GM12878 (cell line): ENCODE measurements at regions not wholly inside any gene's neighbourhood (a gene's known extent, or its start where the extent isn't known, plus 50 kb on each side); places are given as distances from the start of the nearest gene placed in this dataset.
A peak's percentile ranks its signal among the peaks of the same experiment; 100 is the strongest.

ENCODE experiments used
- ATAC-seq: fragments of 200-7000 bp; cut with Tn5 transposase; 3 replicates; pipeline ENCODE4 v1.9.1; 2020; ENCODE audit warnings: mild to moderate bottlenecking, moderate library complexity
- BruUV-seq: library from RNA; stranded (reverse); fragments of 400-500 nt; replicated peaks from 2 replicates; lab custom pipeline; 2021; lab: Mats Ljungman, UMichigan
- CTCF ChIA-PET: fragments of 300-600 bp; sonication (Branson Sonifier 250); formaldehyde crosslinking; extraction: SDS; loops from one replicate; lab custom pipeline; 2021; ENCODE audit warnings: inconsistent platforms; lab: Yijun Ruan, JAX
- POLR2A ChIA-PET: fragments of 350-600 bp; formaldehyde crosslinking; extraction: SDS; loops from one replicate; lab custom pipeline; 2021; ENCODE audit warnings: inconsistent platforms; lab: Charles Lee
- RAD21 ChIA-PET: fragments of 300-600 bp; sonication (Branson Sonifier 250); formaldehyde crosslinking; loops from one replicate; lab custom pipeline; 2023; ENCODE audit warnings: antibody characterized with exemption; ENCODE audit not compliant: unreplicated experiment; lab: Charles Lee
- SMC1A ChIA-PET: fragments of 300-600 bp; sonication (Branson Sonifier 250); formaldehyde crosslinking; loops from one replicate; lab custom pipeline; 2023; ENCODE audit not compliant: unreplicated experiment, uncharacterized antibody; lab: Charles Lee
- DNase-seq: peaks from one replicate; pipeline ENCODE4 v3.0.0-alpha.2; 2011; ENCODE audit warnings: low read depth, low spot score
- FAIRE-seq: peaks from 3 replicates; lab custom pipeline; 2011; peaks lifted over from hg19 to GRCh38; lab: Jason Lieb, UNC
- H2AFZ ChIP-seq: 2 replicates; pipeline ENCODE4 v1.6.0; 2011; ENCODE audit warnings: low read depth, low read length, control low read depth; ENCODE audit not compliant: control insufficient read depth
- H3K27ac ChIP-seq: 2 replicates; pipeline ENCODE4 v1.5.1; 2011; ENCODE audit warnings: control low read depth; ENCODE audit not compliant: control insufficient read depth, insufficient read depth
- H3K27me3 ChIP-seq, 2 experiments: replicated peaks in 1 of 2; 2 replicates each; pipeline versions ENCODE4 v1.6.0 to v1.6.1; 2011; ENCODE audit warnings: low read length in 1 of 2; ENCODE audit not compliant: control insufficient read depth in 2 of 2, insufficient read depth in 2 of 2
- H3K36me3 ChIP-seq, 2 experiments: 2 replicates each; pipeline ENCODE4 v1.5.1; 2011; ENCODE audit warnings: low read length in 1 of 2; ENCODE audit not compliant: control insufficient read depth in 2 of 2, insufficient read depth in 2 of 2
- H3K4me1 ChIP-seq: 2 replicates; pipeline ENCODE4 v1.6.1; 2011; ENCODE audit warnings: mild to moderate bottlenecking, low read length, moderate library complexity, mixed read lengths; ENCODE audit not compliant: control insufficient read depth, insufficient read depth
- H3K4me2 ChIP-seq: 2 replicates; pipeline ENCODE4 v1.6.0; 2011; ENCODE audit warnings: control low read depth; ENCODE audit not compliant: control insufficient read depth, insufficient read depth
- H3K4me3 ChIP-seq: fragments of 200-600 bp; sonication (generic); 2 replicates; pipeline ENCODE4 v1.5.1; 2016
- H3K79me2 ChIP-seq: 2 replicates; pipeline ENCODE4 v1.6.0; 2011; ENCODE audit warnings: low read length; ENCODE audit not compliant: control insufficient read depth, insufficient read depth
- H3K9ac ChIP-seq: 2 replicates; pipeline ENCODE4 v1.8.0; 2011; ENCODE audit warnings: low read length, control low read depth, mixed read lengths; ENCODE audit not compliant: control insufficient read depth, insufficient read depth
- H3K9me3 ChIP-seq: replicated peaks from 3 replicates; pipeline ENCODE4 v1.5.1; 2011; ENCODE audit warnings: mild to moderate bottlenecking, low read length; ENCODE audit not compliant: control insufficient read depth, insufficient read depth
- H4K20me1 ChIP-seq: 2 replicates; pipeline ENCODE4 v1.6.0; 2011; ENCODE audit not compliant: control insufficient read depth, insufficient read depth
- ESRRA ChIP-seq: IDR thresholded peaks from 2 replicates; pipeline ENCODE4 v1.6.1; 2012; ENCODE audit warnings: mild to moderate bottlenecking, low read length, improper control_type of control experiment
- HDAC2 ChIP-seq: fragments of 200-600 bp; sonication (generic); IDR thresholded peaks from 2 replicates; pipeline ENCODE4 v1.6.1; 2017
- MYB ChIP-seq: fragments of 150-350 bp; IDR thresholded peaks from 2 replicates; pipeline ENCODE4 v1.6.1; 2014; ENCODE audit warnings: mild to moderate bottlenecking, low read depth, low read length, borderline replicate concordance
- NBN ChIP-seq: fragments of 450-650 bp; IDR thresholded peaks from 2 replicates; pipeline ENCODE4 v1.6.1; 2016
- NFXL1 ChIP-seq: fragments of 450-650 bp; IDR thresholded peaks from 2 replicates; pipeline ENCODE4 v1.6.1; 2017; ENCODE audit warnings: antibody characterized with exemption, mild to moderate bottlenecking, borderline replicate concordance
- NR2C2 ChIP-seq: IDR thresholded peaks from 2 replicates; pipeline ENCODE4 v1.6.1; 2011; ENCODE audit warnings: borderline replicate concordance, low read depth; ENCODE audit not compliant: control insufficient read depth, insufficient read length
- NR2F1 ChIP-seq: fragments of 450-650 bp; conservative IDR thresholded peaks from 2 replicates; pipeline ENCODE4 v1.6.1; 2017; ENCODE audit warnings: mild to moderate bottlenecking
- POU2F2 ChIP-seq: IDR thresholded peaks from 3 replicates; pipeline ENCODE4 v1.6.1; 2011; ENCODE audit warnings: low read depth, mild to moderate bottlenecking, low read length, borderline replicate concordance
- SMAD5 ChIP-seq: IDR thresholded peaks from 2 replicates; pipeline ENCODE4 v1.6.1; 2016; ENCODE audit warnings: antibody characterized with exemption, low read depth
- SPI1 ChIP-seq: IDR thresholded peaks from 2 replicates; pipeline ENCODE4 v1.6.1; 2011; ENCODE audit warnings: low read depth, mild to moderate bottlenecking, low read length, moderate library complexity, borderline replicate concordance; ENCODE audit not compliant: insufficient read depth
- ZNF217 ChIP-seq: fragments of 450-650 bp; IDR thresholded peaks from 2 replicates; pipeline ENCODE4 v1.6.1; 2017; ENCODE audit warnings: antibody characterized with exemption, mild to moderate bottlenecking
- WGBS: methylation state at CpG from one replicate; pipeline ENCODE4 v1.1.6; 2016; ENCODE audit warnings: low lambda C conversion rate; ENCODE audit not compliant: insufficient replicate concordance, insufficient coverage; ENCODE audit errors: missing lambda C conversion rate; 5-methylcytosine and 5-hydroxymethylcytosine counted together
- in situ Hi-C: fragments of 300-500 bp; cut with MboI; formaldehyde crosslinking; loops from 9 replicates; pipeline ENCODE4 v1.14.3; 2018; ENCODE audit warnings: mixed read lengths
- intact Hi-C: fragments of 100-400 bp; cut with micrococcal nuclease; formaldehyde crosslinking; loops from one replicate; pipeline ENCODE4 v1.14.2; 2022; ENCODE audit not compliant: unreplicated experiment
- TF ChIP-seq, protein P1 (sequence below): IDR thresholded peaks from 2 replicates; pipeline ENCODE4 v1.6.1; 2011; ENCODE audit warnings: borderline replicate concordance, low read depth, mild to moderate bottlenecking, moderate library complexity, low read length; ENCODE audit not compliant: insufficient read depth, poor library complexity, severe bottlenecking

GRCh38 chr4:78693777-78694456 is 82.2 kb upstream of the BMP2K start:
- Histone ChIP-seq H3K36me3 (no peaks in the 10 kb centered on the region), H2AFZ (no peak overlapping the region), H3K9ac (no peak overlapping the region), H3K4me2 (no peak overlapping the region), H3K79me2 (no peaks in the 10 kb centered on the region), H3K4me1 (0 out of 2 replicates have a peak, but pooled peaks cover 5% of the 10 kb centered on the region), H3K4me3 (no peak overlapping the region), H3K9me3 (no peaks in the 10 kb centered on the region), H3K27ac (no peak overlapping the region), H3K27me3 (no peaks in the 10 kb centered on the region), H4K20me1 (no peaks in the 10 kb centered on the region)
- intact Hi-C loops (no loop called here), in situ Hi-C loops (no loop called here)
- CTCF ChIA-PET: interaction anchor here (0.8 to 2.1 kb wide), 3 partner anchors 11 to 81 kb away, joined by 3 to 6 read pairs (median 3); no protein-coding TSS in a partner anchor
- no peak for ATAC-seq
- TF ChIP-seq, protein P1, sequence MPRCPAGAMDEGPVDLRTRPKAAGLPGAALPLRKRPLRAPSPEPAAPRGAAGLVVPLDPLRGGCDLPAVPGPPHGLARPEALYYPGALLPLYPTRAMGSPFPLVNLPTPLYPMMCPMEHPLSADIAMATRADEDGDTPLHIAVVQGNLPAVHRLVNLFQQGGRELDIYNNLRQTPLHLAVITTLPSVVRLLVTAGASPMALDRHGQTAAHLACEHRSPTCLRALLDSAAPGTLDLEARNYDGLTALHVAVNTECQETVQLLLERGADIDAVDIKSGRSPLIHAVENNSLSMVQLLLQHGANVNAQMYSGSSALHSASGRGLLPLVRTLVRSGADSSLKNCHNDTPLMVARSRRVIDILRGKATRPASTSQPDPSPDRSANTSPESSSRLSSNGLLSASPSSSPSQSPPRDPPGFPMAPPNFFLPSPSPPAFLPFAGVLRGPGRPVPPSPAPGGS: peak; percentile 29
- no peak for TF ChIP-seq MYB
- POLR2A ChIA-PET: interaction anchor here (0.6 kb wide), 1 partner anchor 76 kb away, joined by 7 read pairs; no protein-coding TSS in a partner anchor
- SMC1A ChIA-PET: interaction anchor here (1.3 to 2.1 kb wide), 2 partner anchors 11 to 16 kb away, joined by 4 to 12 read pairs; no protein-coding TSS in a partner anchor
- no TSS peak for BruUV-seq
- no peak for DNase-seq
- FAIRE-seq: no peak
- RAD21 ChIA-PET: no interaction called here
- 73% methylated on average over 2 of the region's 2 CpGs for WGBS

DNA sequence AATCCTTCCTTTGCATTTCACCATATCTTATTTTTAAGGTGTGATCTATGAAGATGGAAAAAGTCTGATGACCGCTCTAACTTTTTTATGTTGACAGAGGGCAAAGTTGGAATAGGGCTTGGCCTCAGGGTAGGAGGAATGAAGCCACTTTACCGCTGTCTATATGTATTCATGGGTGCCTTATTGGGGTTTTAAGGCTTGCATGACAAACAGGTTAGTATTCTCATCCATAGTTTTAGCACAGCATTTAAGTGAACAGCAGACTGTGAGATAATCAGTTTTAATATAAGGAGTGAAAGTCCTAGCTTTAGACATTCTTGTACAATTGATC is 81.7 kb upstream of the BMP2K start:
- Histone ChIP-seq H3K4me3 (no peak overlapping the region), H3K27me3 (no peaks in the 10 kb centered on the region), H3K79me2 (no peaks in the 10 kb centered on the region), H3K4me2 (no peak overlapping the region), H3K9me3 (no peaks in the 10 kb centered on the region), H4K20me1 (no peaks in the 10 kb centered on the region), H3K9ac (no peak overlapping the region), H3K27ac (no peak overlapping the region), H3K36me3 (no peaks in the 10 kb centered on the region), H3K4me1 (0 out of 2 replicates have a peak, but pooled peaks cover 5% of the 10 kb centered on the region), H2AFZ (no peak overlapping the region)
- intact Hi-C loops (no loop called here), in situ Hi-C loops (no loop called here)
- SMC1A ChIA-PET: interaction anchor here (1.3 to 2.1 kb wide), 5 partner anchors 8 to 17 kb away, joined by 4 to 12 read pairs (median 6); no protein-coding TSS in a partner anchor
- ATAC-seq (no peak), FAIRE-seq (no peak), DNase-seq (no peak)
- RAD21 ChIA-PET: interaction anchor here (0.6 kb wide), 1 partner anchor 33 kb away, joined by 4 read pairs; no protein-coding TSS in a partner anchor
- POLR2A ChIA-PET: interaction anchor here (0.6 kb wide), 1 partner anchor 75 kb away, joined by 7 read pairs; no protein-coding TSS in a partner anchor
- no peak for TF ChIP-seq NBN
- TF ChIP-seq SPI1: no peak
- no peak for TF ChIP-seq POU2F2
- TF ChIP-seq NFXL1: no peak
- TF ChIP-seq NR2C2: no peak
- TF ChIP-seq ESRRA: no peak
- TF ChIP-seq NR2F1: no peak
- no peak for TF ChIP-seq ZNF217
- no peak for TF ChIP-seq HDAC2
- no peak for TF ChIP-seq SMAD5
- CTCF ChIA-PET: interaction anchor here (0.8 to 2.1 kb wide), 3 partner anchors 11 to 81 kb away, joined by 3 to 6 read pairs (median 3); no protein-coding TSS in a partner anchor
- no TSS peak for BruUV-seq
- WGBS: 98% methylated on average over 2 of the region's 2 CpGs
